Stimulated activated CD4-positive, alpha-beta T cell treated with anti-CD3 and anti-CD28 coated beads, Interleukin-12 subunit alpha, Interleukin-12 subunit beta, amount 100 ng/mL, for 24 hours (primary cell): ENCODE measurements at regions not wholly inside any gene's neighbourhood (a gene's known extent, or its start where the extent isn't known, plus 50 kb on each side); places are given as distances from the start of the nearest gene placed in this dataset.

Experiments used
- DNase-seq, 2 experiments: peaks; one replicate each; pipeline ENCODE4 v3.0.0-alpha.2; 2020; ENCODE audit warnings: low read depth in 2 of 2

DNA sequence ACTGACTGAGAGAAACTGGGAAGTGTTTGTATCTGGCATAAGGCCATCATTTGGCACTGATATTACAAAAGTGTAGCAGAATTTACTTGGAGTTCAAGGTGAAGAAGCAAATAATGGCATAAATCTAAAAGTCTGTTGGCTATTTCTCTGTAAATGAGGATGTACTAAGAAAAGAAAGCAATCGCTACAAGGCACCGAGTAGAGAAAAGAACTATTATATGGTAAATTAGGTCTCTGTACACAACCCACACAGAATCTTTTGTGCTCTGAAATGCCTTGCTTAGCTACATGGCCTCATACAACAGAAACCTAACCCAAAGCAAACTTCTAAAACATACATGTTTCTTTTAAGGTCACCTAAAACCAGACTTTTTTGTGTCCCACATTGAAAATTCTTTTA, 290.1 kb upstream of the WWC1 start:
- no peak for DNase-seq

DNA sequence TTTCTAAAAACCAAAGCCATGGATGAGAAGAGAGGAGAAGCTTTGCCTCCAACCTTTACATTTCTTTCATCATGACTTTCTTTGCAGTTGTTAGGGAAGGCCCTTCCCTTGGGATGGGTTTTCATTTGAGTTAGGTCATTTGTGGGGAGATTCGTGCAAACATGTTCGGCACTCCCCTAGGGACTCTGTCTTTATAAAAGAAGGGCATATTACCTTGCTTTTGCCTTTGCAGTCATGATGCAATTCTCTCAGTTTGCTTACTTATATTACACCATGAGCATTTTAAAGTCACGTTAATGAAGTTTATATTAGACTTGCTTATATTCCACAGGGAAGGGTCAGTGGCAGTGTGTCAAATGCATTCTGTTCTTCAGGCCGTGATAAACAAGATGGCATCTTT, 289.3 kb upstream of the WWC1 start:
- DNase-seq: no peak

DNA sequence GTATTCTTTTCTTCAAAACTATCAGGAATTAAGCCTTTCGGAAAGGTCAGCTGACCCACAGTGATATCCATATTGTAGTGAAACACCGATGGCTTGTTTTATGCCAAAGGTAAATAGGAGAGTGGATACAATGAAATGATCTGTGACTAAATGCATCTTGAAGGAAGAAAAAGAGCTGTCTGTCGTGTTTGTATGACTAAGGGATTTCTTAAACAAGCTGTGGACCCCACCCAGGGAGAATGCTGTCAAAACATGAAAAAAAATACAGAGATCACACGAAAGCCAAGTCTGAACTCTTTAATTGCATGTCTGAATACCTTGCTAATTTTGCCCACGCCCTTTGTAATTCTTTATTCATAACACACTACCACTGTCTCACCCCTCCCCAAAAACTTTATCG, 286.4 kb upstream of the WWC1 start:
- DNase-seq: no peak

- DNase-seq: no peak
These were observed 285.5 kb upstream of the WWC1 start for GRCh38 chr5:168005936-168006335.

DNA sequence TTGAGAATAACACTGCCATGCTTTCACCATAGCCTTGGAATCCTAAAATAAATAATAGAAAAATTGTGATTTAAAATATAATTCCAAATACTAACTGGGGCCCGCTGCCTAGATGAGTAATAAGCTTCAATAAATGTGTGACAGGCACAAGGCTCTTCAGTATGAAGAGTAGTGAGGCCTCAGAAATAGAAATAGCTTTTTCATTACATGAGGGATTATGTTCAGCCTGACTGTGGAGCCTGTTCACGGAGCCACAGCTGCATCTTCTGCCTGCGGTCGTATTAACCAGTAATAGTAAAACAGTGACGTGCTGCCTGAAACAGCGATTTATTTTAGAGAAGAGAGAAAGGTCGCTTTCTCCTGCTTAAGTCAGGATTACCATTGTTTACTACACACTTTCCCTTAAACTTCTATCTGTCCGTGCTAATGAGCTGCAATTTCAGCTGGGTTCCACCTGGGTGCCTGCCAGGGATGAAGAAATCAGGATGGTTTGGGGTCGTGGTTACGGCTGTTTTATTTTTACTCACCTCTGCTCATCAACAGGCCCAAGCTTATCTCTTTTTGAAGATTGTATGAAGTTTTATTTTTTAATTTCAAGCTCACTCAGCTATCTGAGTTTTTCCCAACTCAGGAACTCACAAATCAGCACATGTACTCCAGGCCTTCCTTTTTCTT, 284.9 kb upstream of the WWC1 start:
- DNase-seq: no peak

GRCh38 chr5:168007286-168007685, 284.2 kb upstream of the WWC1 start:
- no peak for DNase-seq

GRCh38 chr5:168008555-168008954, 282.9 kb upstream of the WWC1 start:
- DNase-seq: no peak

GRCh38 chr5:168011096-168011495, 280.3 kb upstream of the WWC1 start:
- no peak for DNase-seq

DNA sequence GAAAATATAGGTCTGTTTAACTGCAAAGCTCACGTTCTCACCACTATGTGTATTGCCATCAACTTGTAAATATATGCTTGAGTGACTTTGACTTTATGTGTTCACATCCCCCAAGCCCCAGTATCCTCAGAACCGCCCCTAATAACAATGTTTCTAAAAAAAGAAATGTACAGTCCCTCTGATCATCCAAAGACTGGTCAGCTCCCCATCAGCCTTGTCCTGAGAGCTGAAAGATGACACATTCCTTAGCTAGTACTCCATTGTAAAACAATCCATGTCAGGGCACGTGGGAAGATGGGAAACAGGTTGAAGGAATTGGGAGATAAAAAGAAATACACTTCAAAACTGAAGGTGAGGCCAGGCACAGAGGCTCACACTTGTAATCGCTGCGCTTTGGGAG, 279.4 kb upstream of the WWC1 start:
- no peak for DNase-seq

- no peak for DNase-seq
These were observed 277.9 kb upstream of the WWC1 start for GRCh38 chr5:168013546-168013945.

GRCh38 chr5:168014433-168015123, 276.9 kb upstream of the WWC1 start:
- DNase-seq: no peak

GRCh38 chr5:168015506-168015905, 275.9 kb upstream of the WWC1 start:
- DNase-seq: no peak

DNA sequence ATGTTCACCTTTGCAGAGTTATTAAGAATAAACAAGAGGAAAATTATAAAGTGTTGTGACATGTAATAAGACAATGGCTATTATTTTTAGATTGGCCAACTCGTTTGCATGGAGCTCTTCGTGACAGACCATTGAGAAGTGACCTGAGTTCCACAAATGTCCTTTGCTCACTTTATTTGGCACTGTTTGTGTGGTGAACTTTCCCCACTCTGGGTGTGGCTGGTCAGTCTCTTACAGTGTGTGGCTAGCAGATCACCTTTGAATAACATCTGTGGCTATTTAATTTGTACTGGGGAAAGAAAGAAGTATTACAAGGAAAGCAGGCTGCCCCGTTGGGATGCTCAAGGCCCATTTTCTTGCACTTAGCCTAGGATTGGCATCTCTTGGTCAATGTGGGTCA, 274.1 kb upstream of the WWC1 start:
- DNase-seq: no peak

- no peak for DNase-seq
These were observed 272.3 kb upstream of the WWC1 start for GRCh38 chr5:168019143-168019542.

- no peak for DNase-seq
These were observed 270.7 kb upstream of the WWC1 start for GRCh38 chr5:168020542-168021294.

DNA sequence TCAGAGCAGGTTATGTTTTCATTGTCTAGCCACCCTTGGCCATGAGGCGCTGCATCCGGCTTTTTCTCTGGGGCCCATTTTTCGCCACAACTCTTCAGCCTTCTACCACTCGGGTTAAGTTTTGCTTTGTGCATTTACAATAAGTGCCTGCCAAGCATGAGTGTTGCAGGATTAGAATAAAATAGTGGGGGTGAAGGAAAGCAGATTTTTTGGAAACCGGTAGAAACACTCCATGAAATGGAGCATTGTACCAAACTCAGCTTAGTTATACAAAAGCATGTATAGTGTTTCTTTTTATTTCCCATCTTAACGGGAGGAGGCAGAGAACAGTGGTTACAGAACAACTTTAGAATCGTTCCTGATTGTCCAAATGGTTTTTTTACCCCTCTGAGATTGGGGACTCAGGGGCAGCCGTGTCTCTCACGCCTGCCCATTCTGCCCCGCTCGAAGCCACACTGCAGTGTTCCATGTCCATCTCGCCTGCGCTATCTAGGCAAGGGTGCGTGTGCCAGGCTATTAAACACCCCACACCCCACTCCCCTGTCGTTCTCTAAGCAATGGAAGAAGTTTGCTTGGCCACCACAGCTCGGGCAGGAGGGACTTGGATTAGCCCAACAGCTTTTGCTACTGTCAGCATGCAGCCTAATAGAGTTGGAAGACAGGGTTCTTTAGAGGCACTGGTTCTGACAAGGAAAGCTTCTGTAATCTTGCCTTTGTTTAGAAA, 268.8 kb upstream of the WWC1 start:
- DNase-seq: no peak

- no peak for DNase-seq
These were observed 268.3 kb upstream of the WWC1 start for GRCh38 chr5:168023191-168023590.

DNA sequence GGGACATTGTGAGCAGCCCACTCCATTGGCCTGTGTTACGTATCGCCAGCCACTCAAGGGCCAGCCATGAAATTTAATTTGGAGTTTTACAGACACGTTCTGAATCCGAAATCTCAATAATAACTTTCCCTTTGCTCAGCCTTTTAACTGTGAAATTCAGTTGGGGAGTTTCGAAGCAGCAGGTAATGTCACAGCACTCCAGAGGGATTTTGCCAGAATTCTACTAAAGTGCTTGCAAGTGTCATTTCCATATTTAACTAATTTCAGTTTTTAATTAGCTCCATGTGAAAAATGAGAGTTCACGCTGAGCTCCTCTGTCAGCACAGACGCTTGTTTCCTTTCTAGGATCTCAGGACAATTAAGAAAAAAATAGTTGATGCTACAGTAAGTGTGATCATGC, 267.1 kb upstream of the WWC1 start:
- no peak for DNase-seq

DNA sequence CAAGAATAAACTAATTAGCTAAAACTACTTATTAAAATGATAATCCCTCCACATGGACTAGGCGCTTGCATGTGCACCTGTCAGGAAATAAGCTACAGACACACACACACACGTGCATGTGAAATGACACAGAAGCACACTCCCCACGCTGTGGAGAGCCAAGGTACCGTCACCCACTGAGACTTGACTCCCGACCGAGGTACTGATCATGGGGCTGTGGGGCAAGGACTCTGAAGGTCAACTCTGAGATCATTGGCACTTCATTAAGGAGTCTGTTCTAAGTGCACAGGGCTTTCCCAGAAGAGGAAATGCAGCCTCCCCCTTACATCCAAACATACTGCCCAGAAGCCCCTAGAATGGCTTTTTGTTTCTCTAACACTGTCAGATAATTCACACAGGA, 264.4 kb upstream of the WWC1 start:
- DNase-seq: no peak

- no peak for DNase-seq
These were observed 260.5 kb upstream of the WWC1 start for GRCh38 chr5:168030912-168031311.

DNA sequence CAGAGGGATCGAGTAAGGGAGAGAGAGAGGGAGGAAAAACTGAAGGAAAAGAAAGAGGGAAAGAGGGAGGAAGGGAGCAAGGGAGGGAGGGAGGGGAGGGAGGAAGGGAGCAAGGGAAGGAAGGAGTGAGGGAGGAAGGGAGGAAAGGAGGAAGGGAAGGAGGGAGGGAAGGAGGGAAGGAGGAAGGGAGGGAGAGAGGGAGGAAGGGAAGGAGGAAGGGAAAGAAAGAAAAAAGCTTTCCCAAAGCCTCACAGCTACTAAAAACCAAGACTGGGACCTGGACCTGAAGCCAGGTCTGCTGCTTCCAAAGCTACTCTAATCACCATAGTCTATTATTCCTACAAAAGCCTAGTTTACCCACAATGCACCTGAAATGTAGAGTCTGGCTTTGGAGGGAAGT, 259.8 kb upstream of the WWC1 start:
- DNase-seq: no peak

DNA sequence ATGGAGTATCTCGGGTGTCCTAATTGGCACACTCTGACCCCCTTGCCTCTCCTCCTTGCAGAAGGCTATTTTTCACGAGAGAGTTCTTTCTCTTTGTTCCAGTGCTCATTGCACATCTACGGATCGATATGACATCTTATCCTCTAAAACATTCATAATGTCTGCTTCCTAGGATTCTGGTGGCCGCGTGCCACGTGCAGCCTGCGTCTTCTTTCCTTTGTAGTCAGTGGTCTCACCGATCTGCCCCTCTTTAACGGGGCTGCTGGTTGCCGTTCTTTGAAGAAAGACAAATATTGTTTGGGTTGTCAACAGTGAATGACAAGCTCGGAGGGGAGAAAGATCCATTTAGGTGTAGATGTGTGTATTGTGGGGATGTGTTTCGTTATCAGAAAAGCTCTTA, 252.4 kb upstream of the WWC1 start:
- DNase-seq: no peak
